H9 (cell line): ENCODE measurements at regions not wholly inside any gene's neighbourhood (a gene's known extent, or its start where the extent isn't known, plus 50 kb on each side); places are given as distances from the start of the nearest gene placed in this dataset.

Experiments
- DNase-seq: peaks from one replicate; pipeline ENCODE4 v3.0.0-alpha.2; 2017
- H2AFZ ChIP-seq: one replicate; pipeline ENCODE4 v1.6.1; 2013; ENCODE audit warnings: mild to moderate bottlenecking, low read length, control low read depth, moderate library complexity
- H2AK5ac ChIP-seq: 2 replicates; pipeline ENCODE4 v1.6.1; 2013; ENCODE audit warnings: low read length, control low read depth, mixed read lengths; ENCODE audit not compliant: insufficient read length
- H2BK120ac ChIP-seq: one replicate; pipeline ENCODE4 v1.6.1; 2013; ENCODE audit warnings: low read depth, mild to moderate bottlenecking, low read length, control low read depth, inconsistent platforms; ENCODE audit not compliant: poor library complexity, severe bottlenecking
- H2BK12ac ChIP-seq: 2 replicates; pipeline ENCODE4 v1.6.1; 2013; ENCODE audit warnings: low read length, control low read depth, mixed read lengths, low read depth; ENCODE audit not compliant: insufficient read length
- H2BK15ac ChIP-seq: 2 replicates; pipeline ENCODE4 v1.6.1; 2013; ENCODE audit warnings: low read depth, low read length, control low read depth
- H2BK20ac ChIP-seq: one replicate; pipeline ENCODE4 v1.6.1; 2013; ENCODE audit warnings: low read depth, mild to moderate bottlenecking, low read length, control low read depth, inconsistent platforms; ENCODE audit not compliant: poor library complexity, severe bottlenecking
- H2BK5ac ChIP-seq: 2 replicates; pipeline ENCODE4 v1.6.1; 2013; ENCODE audit warnings: low read length, control low read depth, mixed read lengths; ENCODE audit not compliant: insufficient read length
- H3K14ac ChIP-seq: 2 replicates; pipeline ENCODE4 v1.6.1; 2013; ENCODE audit warnings: low read length, control low read depth; ENCODE audit not compliant: insufficient read depth
- H3K18ac ChIP-seq: 2 replicates; pipeline ENCODE4 v1.6.1; 2013; ENCODE audit warnings: low read depth, mild to moderate bottlenecking, mixed read lengths, low read length, control low read depth; ENCODE audit not compliant: insufficient read length
- H3K23ac ChIP-seq: 2 replicates; pipeline ENCODE4 v1.6.1; 2013; ENCODE audit warnings: low read length, control low read depth, mixed read lengths, low read depth; ENCODE audit not compliant: insufficient read length
- H3K23me2 ChIP-seq: 2 replicates; pipeline ENCODE4 v1.6.1; 2013; ENCODE audit warnings: low read depth, mild to moderate bottlenecking, mixed read lengths, low read length, control low read depth; ENCODE audit not compliant: insufficient read length, poor library complexity, severe bottlenecking
- H3K27ac ChIP-seq: 2 replicates; pipeline ENCODE4 v1.5.1; 2013; ENCODE audit warnings: low read length, control low read depth, mixed read lengths, low read depth; ENCODE audit not compliant: insufficient read length
- H3K27me3 ChIP-seq: 2 replicates; pipeline ENCODE4 v1.6.1; 2013; ENCODE audit warnings: low read length, control low read depth, inconsistent platforms; ENCODE audit not compliant: insufficient read depth
- H3K4ac ChIP-seq: 2 replicates; pipeline ENCODE4 v1.6.1; 2013; ENCODE audit warnings: low read depth, mild to moderate bottlenecking, control low read depth, inconsistent platforms, low read length, moderate library complexity
- H3K4me1 ChIP-seq: 2 replicates; pipeline ENCODE4 v1.6.1; 2013; ENCODE audit warnings: low read length, control low read depth, inconsistent platforms; ENCODE audit not compliant: insufficient read depth
- H3K4me2 ChIP-seq: 2 replicates; pipeline ENCODE4 v1.6.1; 2013; ENCODE audit warnings: low read length, control low read depth, mixed read lengths; ENCODE audit not compliant: insufficient read length, insufficient read depth
- H3K56ac ChIP-seq: 2 replicates; pipeline ENCODE4 v1.6.1; 2013; ENCODE audit warnings: low read depth, mild to moderate bottlenecking, mixed read lengths, low read length, control low read depth; ENCODE audit not compliant: insufficient read length
- H3K79me1 ChIP-seq: 2 replicates; pipeline ENCODE4 v1.6.1; 2013; ENCODE audit warnings: low read depth, mild to moderate bottlenecking, moderate library complexity, low read length, control low read depth, inconsistent platforms; ENCODE audit not compliant: insufficient read depth, poor library complexity, severe bottlenecking
- H3K79me2 ChIP-seq: 2 replicates; pipeline ENCODE4 v1.6.1; 2013; ENCODE audit warnings: low read length, control low read depth, inconsistent platforms; ENCODE audit not compliant: insufficient read depth
- H3K9ac ChIP-seq: 2 replicates; pipeline ENCODE4 v1.6.1; 2013; ENCODE audit warnings: low read length, control low read depth, mixed read lengths; ENCODE audit not compliant: insufficient read length; ENCODE audit errors: extremely low read depth
- H3K9me3 ChIP-seq: one replicate; pipeline ENCODE4 v1.6.1; 2013; ENCODE audit warnings: low read depth, low read length, inconsistent platforms; ENCODE audit not compliant: control insufficient read depth
- H3T11ph ChIP-seq: one replicate; pipeline ENCODE4 v1.6.1; 2013; ENCODE audit warnings: mild to moderate bottlenecking, low read length, control low read depth, inconsistent platforms
- H4K20me1 ChIP-seq: one replicate; pipeline ENCODE4 v1.6.1; 2013; ENCODE audit not compliant: control insufficient read depth, insufficient read length, insufficient read depth
- H4K5ac ChIP-seq: 2 replicates; pipeline ENCODE4 v1.6.1; 2013; ENCODE audit warnings: low read depth, mild to moderate bottlenecking, mixed read lengths, low read length, control low read depth; ENCODE audit not compliant: insufficient read length
- H4K8ac ChIP-seq: replicated peaks from 2 replicates; pipeline ENCODE4 v1.6.1; 2013; ENCODE audit warnings: low read length, control low read depth, mixed read lengths, low read depth; ENCODE audit not compliant: insufficient read length
- H4K91ac ChIP-seq: 2 replicates; pipeline ENCODE4 v1.6.1; 2013; ENCODE audit warnings: low read depth, mild to moderate bottlenecking, moderate library complexity, mixed read lengths, low read length, control low read depth; ENCODE audit not compliant: insufficient read length
- H3K27ac Mint-ChIP-seq, 3 experiments: 2 replicates in 2 of 3; 3 replicates in 1 of 3; pipeline ENCODE4 v1.8.0; 2020 to 2021; ENCODE audit warnings: mixed read lengths in 3 of 3, mild to moderate bottlenecking in 1 of 3, moderate library complexity in 1 of 3
- H3K27me3 Mint-ChIP-seq: 2 replicates; pipeline ENCODE4 v1.8.0; 2021; ENCODE audit warnings: low read depth, mild to moderate bottlenecking, moderate library complexity, mixed read lengths
- H3K36me3 Mint-ChIP-seq, 3 experiments: 2 replicates in 2 of 3; 3 replicates in 1 of 3; pipeline ENCODE4 v1.8.0; 2020 to 2021; ENCODE audit warnings: low read depth in 3 of 3, mixed read lengths in 3 of 3; ENCODE audit not compliant: insufficient read depth in 1 of 3
- H3K4me1 Mint-ChIP-seq, 2 experiments: 2 replicates each; pipeline ENCODE4 v1.8.0; 2020; ENCODE audit warnings: mixed read lengths in 2 of 2
- H3K4me3 Mint-ChIP-seq, 2 experiments: 2 replicates in 1 of 2; 3 replicates in 1 of 2; pipeline ENCODE4 v1.8.0; 2020 to 2021; ENCODE audit warnings: mild to moderate bottlenecking in 2 of 2, mixed read lengths in 2 of 2, moderate library complexity in 1 of 2
- H3K9me3 Mint-ChIP-seq, 2 experiments: 2 replicates in 1 of 2; 3 replicates in 1 of 2; pipeline ENCODE4 v1.8.0; 2020; ENCODE audit warnings: mild to moderate bottlenecking in 2 of 2, mixed read lengths in 2 of 2, moderate library complexity in 1 of 2
- WGBS: extraction: QIAGEN DNeasy Blood & Tissue Kit; methylation state at CpG from one replicate; pipeline ENCODE4 v1.1.7; 2013; ENCODE audit warnings: missing lambda C conversion rate, low lambda C conversion rate, mixed read lengths; ENCODE audit not compliant: insufficient read length; ENCODE audit errors: extremely low coverage; 5-methylcytosine and 5-hydroxymethylcytosine counted together
- TF ChIP-seq, protein P1 (sequence below): fragments of 200-600 bp; sonication (generic); conservative IDR thresholded peaks from 3 replicates; pipeline ENCODE4 v1.8.0; 2021; ENCODE audit warnings: antibody characterized with exemption, mild to moderate bottlenecking

DNA sequence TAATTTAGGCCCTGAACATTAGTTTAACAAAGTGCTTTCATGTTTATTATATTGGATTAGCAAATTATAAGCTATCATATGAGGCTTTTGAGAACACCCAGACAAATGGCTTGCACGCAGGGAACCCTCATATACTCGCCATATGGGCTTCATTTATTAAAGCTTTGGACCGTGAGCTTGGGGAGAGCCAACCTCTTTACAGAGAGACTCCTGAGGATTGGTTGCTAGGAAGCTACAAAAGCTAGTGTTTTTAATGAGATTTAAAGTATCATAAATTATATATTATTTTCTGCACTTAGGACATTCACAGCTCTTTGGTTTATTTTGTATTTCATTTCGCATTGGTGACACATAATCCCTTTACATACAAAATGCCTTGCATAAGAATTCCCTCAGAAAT, 193.8 kb upstream of the TOX3 start:
- no peak overlapping the region for H3K4ac ChIP-seq
- H4K5ac ChIP-seq = no peak overlapping the region
- no peak overlapping the region for H2AFZ ChIP-seq
- no peak overlapping the region for H3K9ac ChIP-seq
- TF ChIP-seq, protein P1, sequence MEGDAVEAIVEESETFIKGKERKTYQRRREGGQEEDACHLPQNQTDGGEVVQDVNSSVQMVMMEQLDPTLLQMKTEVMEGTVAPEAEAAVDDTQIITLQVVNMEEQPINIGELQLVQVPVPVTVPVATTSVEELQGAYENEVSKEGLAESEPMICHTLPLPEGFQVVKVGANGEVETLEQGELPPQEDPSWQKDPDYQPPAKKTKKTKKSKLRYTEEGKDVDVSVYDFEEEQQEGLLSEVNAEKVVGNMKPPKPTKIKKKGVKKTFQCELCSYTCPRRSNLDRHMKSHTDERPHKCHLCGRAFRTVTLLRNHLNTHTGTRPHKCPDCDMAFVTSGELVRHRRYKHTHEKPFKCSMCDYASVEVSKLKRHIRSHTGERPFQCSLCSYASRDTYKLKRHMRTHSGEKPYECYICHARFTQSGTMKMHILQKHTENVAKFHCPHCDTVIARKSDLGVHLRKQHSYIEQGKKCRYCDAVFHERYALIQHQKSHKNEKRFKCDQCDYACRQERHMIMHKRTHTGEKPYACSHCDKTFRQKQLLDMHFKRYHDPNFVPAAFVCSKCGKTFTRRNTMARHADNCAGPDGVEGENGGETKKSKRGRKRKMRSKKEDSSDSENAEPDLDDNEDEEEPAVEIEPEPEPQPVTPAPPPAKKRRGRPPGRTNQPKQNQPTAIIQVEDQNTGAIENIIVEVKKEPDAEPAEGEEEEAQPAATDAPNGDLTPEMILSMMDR = no peak
- no peak overlapping the region for H3K4me2 ChIP-seq
- H2BK15ac ChIP-seq = no peak overlapping the region
- no peak overlapping the region for H3K27ac ChIP-seq
- H3K79me2 ChIP-seq = no peaks in the 10 kb centered on the region
- H2BK5ac ChIP-seq = no peak overlapping the region
- WGBS = no CpG with 5 or more reads among the region's 4 CpGs
- H2AK5ac ChIP-seq = no peak overlapping the region
- no peak overlapping the region for H3K14ac ChIP-seq
- peaks cover 9 to 23% of the 10 kb centered on the region in 2 experiments for H3K4me1 Mint-ChIP-seq
- no peaks in the 10 kb centered on the region for H3K27me3 ChIP-seq
- H2BK120ac ChIP-seq = no peak overlapping the region
- no peak overlapping the region for H3K18ac ChIP-seq
- H2BK12ac ChIP-seq = no peak overlapping the region
- no peaks in the 10 kb centered on the region for H3K23me2 ChIP-seq
- DNase-seq = no peak
- no peak overlapping the region for H2BK20ac ChIP-seq
- H3K23ac ChIP-seq = no peak overlapping the region
- no peaks in the 10 kb centered on the region for H4K20me1 ChIP-seq
- no peak overlapping the region for H4K91ac ChIP-seq
- no peaks in the 10 kb centered on the region for H3K79me1 ChIP-seq
- H3K27ac Mint-ChIP-seq = no peak overlapping the region; a peak in 1 of 7 replicates
- no peak overlapping the region for H3K4me3 Mint-ChIP-seq
- peaks cover 0 to 15% of the 10 kb centered on the region in 2 experiments; a peak in 3 of 5 replicates for H3K9me3 Mint-ChIP-seq
- H3K27me3 Mint-ChIP-seq = no peaks in the 10 kb centered on the region
- H3K9me3 ChIP-seq = no peaks in the 10 kb centered on the region
- H3K4me1 ChIP-seq = peaks cover 3% of the 10 kb centered on the region; the same call in 1 of the 2 replicates
- H3K56ac ChIP-seq = no peak overlapping the region
- H3T11ph ChIP-seq = no peak overlapping the region
- H3K36me3 Mint-ChIP-seq = peaks cover 0 to 14% (median 3%) of the 10 kb centered on the region in 3 experiments; a peak in 2 of 7 replicates
- H4K8ac ChIP-seq = no peak overlapping the region
